Left ventricle myocardium superior (tissue), 1 donor: ENCODE measurements at regions not wholly inside any gene's neighbourhood (a gene's known extent, or its start where the extent isn't known, plus 50 kb on each side); places are given as distances from the start of the nearest gene placed in this dataset.
A peak's percentile ranks its signal among the peaks of the same experiment; 100 is the strongest.

Experiments used
- ATAC-seq: fragments of 200-7000 bp; cut with Tn5 transposase; one replicate; pipeline ENCODE4 v1.9.1; 2020; ENCODE audit warnings: mild to moderate bottlenecking, moderate library complexity
- DNase-seq: peaks from one replicate; pipeline ENCODE4 v3.0.0-alpha.2; 2020
- intact Hi-C: fragments of 100-400 bp; cut with micrococcal nuclease; formaldehyde crosslinking; loops from one replicate; pipeline ENCODE4 v1.11.0; 2022
- donor health status: DM: no; HTN: yes; CAD: no; lungs with severe emphysema.

GRCh38 chr10:4736183-4736582 lies 89.8 kb upstream of the AKR1E2 start:
- intact Hi-C loops = no loop called here
- DNase-seq = no peak
- no peak for ATAC-seq

GRCh38 chr10:4733843-4734224 lies 92.2 kb upstream of the AKR1E2 start:
- intact Hi-C loops = no loop called here
- DNase-seq = no peak

GRCh38 chr10:4733150-4733842 lies 92.7 kb upstream of the AKR1E2 start:
- intact Hi-C loops = no loop called here
- ATAC-seq = no peak
- DNase-seq = no peak

More at GRCh38 chr10:4733843-4734224, 92.2 kb upstream of the AKR1E2 start:
- no peak for ATAC-seq

GRCh38 chr10:4730998-4731397 lies 95.0 kb upstream of the AKR1E2 start:
- ATAC-seq = no peak
- intact Hi-C loops = no loop called here
- no peak for DNase-seq

- ATAC-seq (no peak), DNase-seq (no peak)
- intact Hi-C loops = no loop called here
These were observed 99.9 kb upstream of the AKR1E2 start for GRCh38 chr10:4725917-4726606.

- intact Hi-C loops = no loop called here
- ATAC-seq = no peak
- no peak for DNase-seq
These were observed 102.1 kb upstream of the AKR1E2 start for GRCh38 chr10:4723860-4724259.

- intact Hi-C loops = no loop called here
- DNase-seq = no peak
- ATAC-seq = peak; percentile 70
These were observed 103.8 kb upstream of the AKR1E2 start for GRCh38 chr10:4721999-4722753.

- intact Hi-C loops = no loop called here
- DNase-seq (no peak), ATAC-seq (peak; percentile 50)
These were observed 105.5 kb upstream of the AKR1E2 start for GRCh38 chr10:4720463-4720862.

GRCh38 chr10:4719671-4720070 lies 106.3 kb upstream of the AKR1E2 start:
- intact Hi-C loops = no loop called here
- ATAC-seq (no peak), DNase-seq (no peak)

- no peak for ATAC-seq
- intact Hi-C loops = no loop called here
- no peak for DNase-seq
These were observed 107.0 kb upstream of the AKR1E2 start for GRCh38 chr10:4719036-4719435.

GRCh38 chr10:4718544-4718943 lies 107.5 kb upstream of the AKR1E2 start:
- ATAC-seq = no peak
- intact Hi-C loops = no loop called here

GRCh38 chr10:4717670-4718069 lies 108.3 kb upstream of the AKR1E2 start:
- intact Hi-C loops = no loop called here
- no peak for ATAC-seq
- no peak for DNase-seq

More at GRCh38 chr10:4718544-4718943, 107.5 kb upstream of the AKR1E2 start:
- DNase-seq = no peak

GRCh38 chr10:4710858-4711257 lies 115.1 kb upstream of the AKR1E2 start:
- DNase-seq = no peak
- ATAC-seq = no peak
- intact Hi-C loops = no loop called here

- intact Hi-C loops = no loop called here
- ATAC-seq (no peak), DNase-seq (no peak)
These were observed 117.8 kb upstream of the AKR1E2 start for GRCh38 chr10:4708123-4708759.

GRCh38 chr10:4707221-4707620 lies 118.8 kb upstream of the AKR1E2 start:
- no peak for DNase-seq
- intact Hi-C loops = no loop called here
- no peak for ATAC-seq

- intact Hi-C loops = no loop called here
- ATAC-seq = peak; percentile 94
- DNase-seq = no peak
These were observed 121.9 kb upstream of the AKR1E2 start for GRCh38 chr10:4704034-4704545.

- DNase-seq (no peak), ATAC-seq (no peak)
- intact Hi-C loops = no loop called here
These were observed 125.0 kb upstream of the AKR1E2 start for GRCh38 chr10:4701016-4701415.

- DNase-seq = no peak
- no peak for ATAC-seq
- intact Hi-C loops = no loop called here
These were observed 125.9 kb upstream of the AKR1E2 start for GRCh38 chr10:4699950-4700730.

- DNase-seq (no peak), ATAC-seq (peak; percentile 92)
- intact Hi-C loops = no loop called here
These were observed 127.9 kb upstream of the AKR1E2 start for GRCh38 chr10:4698075-4698474.
